ENCODE measurements at regions not wholly inside any gene's neighbourhood (a gene's known extent, or its start where the extent isn't known, plus 50 kb on each side); places are given as distances from the start of the nearest gene placed in this dataset.

GRCh38 chr18:44599412-44599811 is 81.3 kb upstream of the SETBP1 start:
- H3K27ac ChIP-seq: no peak overlapping the region
- no peak overlapping the region for H3K4me3 ChIP-seq
- H3K4me1 ChIP-seq (ENCODE audit: insufficient read depth): peaks cover 2% of the 10 kb centered on the region

GRCh38 chr18:44601447-44601846 is 79.2 kb upstream of the SETBP1 start:
- Histone ChIP-seq H3K4me3 (no peak overlapping the region), H3K4me1 (ENCODE audit: insufficient read depth) (no peaks in the 10 kb centered on the region), H3K27me3 (no peaks in the 10 kb centered on the region), H3K36me3 (no peaks in the 10 kb centered on the region), H3K27ac (no peak overlapping the region), H3K9me3 (no peaks in the 10 kb centered on the region)
- no peak for DNase-seq
- no peak for TF ChIP-seq POLR2A (IDR thresholded peaks at IDR 0.05)
- TF ChIP-seq EP300 (IDR thresholded peaks at IDR 0.05): no peak
- no peak for TF ChIP-seq CTCF (IDR thresholded peaks at IDR 0.05)
- intact Hi-C loops (cut with DNase I): no loop called here

More at GRCh38 chr18:44599412-44599811, 81.3 kb upstream of the SETBP1 start:
- TF ChIP-seq CTCF (IDR thresholded peaks at IDR 0.05) (no peak), POLR2A (IDR thresholded peaks at IDR 0.05) (no peak), EP300 (IDR thresholded peaks at IDR 0.05) (no peak)
- H3K9me3 ChIP-seq: no peaks in the 10 kb centered on the region
- no peaks in the 10 kb centered on the region for H3K36me3 ChIP-seq
- 59 to 64% (median 61%) methylated on average over 4 of the region's 4 CpGs for WGBS, 3 donors
- intact Hi-C loops (cut with DNase I): no loop called here
- DNase-seq: peak in 2 of 5 donors; percentile 15 to 19
- H3K27me3 ChIP-seq: no peaks in the 10 kb centered on the region

GRCh38 chr18:44602380-44602779 is 78.3 kb upstream of the SETBP1 start:
- Histone ChIP-seq H3K27ac (no peak overlapping the region), H3K4me1 (ENCODE audit: insufficient read depth) (no peaks in the 10 kb centered on the region), H3K4me3 (no peak overlapping the region), H3K9me3 (no peaks in the 10 kb centered on the region), H3K36me3 (no peaks in the 10 kb centered on the region), H3K27me3 (no peaks in the 10 kb centered on the region)
- TF ChIP-seq POLR2A (IDR thresholded peaks at IDR 0.05) (no peak), CTCF (IDR thresholded peaks at IDR 0.05) (no peak), EP300 (IDR thresholded peaks at IDR 0.05) (no peak)
- no peak for DNase-seq
- 57 to 73% (median 71%) methylated on average over 2 of the region's 2 CpGs for WGBS, 3 donors
- intact Hi-C loops (cut with DNase I): no loop called here

- no peaks in the 10 kb centered on the region for H3K36me3 ChIP-seq
- H3K4me1 ChIP-seq (ENCODE audit: insufficient read depth): no peaks in the 10 kb centered on the region
- no peak overlapping the region for H3K27ac ChIP-seq
- H3K4me3 ChIP-seq: no peak overlapping the region
- intact Hi-C loops (cut with DNase I): no loop called here
- WGBS, 3 donors: 80 to 95% (median 94%) methylated on average over 1 of the region's 1 CpG
- H3K9me3 ChIP-seq: no peaks in the 10 kb centered on the region
- no peaks in the 10 kb centered on the region for H3K27me3 ChIP-seq
- TF ChIP-seq POLR2A (IDR thresholded peaks at IDR 0.05) (no peak), CTCF (IDR thresholded peaks at IDR 0.05) (no peak), EP300 (IDR thresholded peaks at IDR 0.05) (no peak)
- no peak for DNase-seq
These were observed 77.8 kb upstream of the SETBP1 start for GRCh38 chr18:44602845-44603244.
